Tibial nerve (tissue), 4 donors: ENCODE measurements at regions not wholly inside any gene's neighbourhood (a gene's known extent, or its start where the extent isn't known, plus 50 kb on each side); places are given as distances from the start of the nearest gene placed in this dataset.
"Not testable (repeated sequence)": the region's sequence is repeated elsewhere in the genome, so short reads cannot be mapped to it uniquely, and the experiment has no call there.

Experiments
- CTCF ChIP-seq, 5 experiments: fragments of 200-600 bp in 3 of 5; fragments of 450-650 bp in 2 of 5; sonication (generic) in 3 of 5; IDR thresholded peaks; one replicate each; pipeline ENCODE4 v1.5.1; 2016 to 2019; ENCODE audit warnings: antibody characterized with exemption in 5 of 5, mild to moderate bottlenecking in 3 of 5, moderate library complexity in 2 of 5
- EP300 ChIP-seq, 2 donors: sonication (generic); formaldehyde crosslinking; IDR thresholded peaks; one replicate each; pipeline ENCODE4 v1.6.1; 2017; ENCODE audit warnings: antibody characterized with exemption in 2 of 2, mild to moderate bottlenecking in 1 of 2
- POLR2A ChIP-seq, 2 donors: fragments of 450-650 bp; IDR thresholded peaks; one replicate each; pipeline ENCODE4 v1.6.1; 2017; ENCODE audit warnings: antibody characterized with exemption in 2 of 2, mild to moderate bottlenecking in 2 of 2, moderate library complexity in 2 of 2

GRCh38 chrX:115881170-115881569 is 289.4 kb upstream of the AGTR2 start:
- TF ChIP-seq EP300, CTCF, POLR2A (IDR thresholded peaks at IDR 0.05): not testable (repeated sequence)
